ENCODE measurements at regions not wholly inside any gene's neighbourhood (a gene's known extent, or its start where the extent isn't known, plus 50 kb on each side); places are given as distances from the start of the nearest gene placed in this dataset.

- TF ChIP-seq ZFP37 (tag by site-specific recombination; IDR thresholded peaks at IDR 0.05) (no peak), ZNF274 (IDR thresholded peaks at IDR 0.05; ENCODE audit: low read length) (no peak), ZNF274 (tag by site-specific recombination; IDR thresholded peaks at IDR 0.05; ENCODE audit: borderline replicate concordance) (no peak), CTCF (tag by site-specific recombination; IDR thresholded peaks at IDR 0.05) (no peak), ZNF2 (tag by site-specific recombination; IDR thresholded peaks at IDR 0.05) (no peak), YY1 (tag by site-specific recombination; IDR thresholded peaks at IDR 0.05) (no peak), HOXA7 (CRISPR knock-in tag; IDR thresholded peaks at IDR 0.05; ENCODE audit: borderline replicate concordance) (no peak), RBAK (tag by site-specific recombination; IDR thresholded peaks at IDR 0.05) (no peak), ZNF155 (tag by site-specific recombination; IDR thresholded peaks at IDR 0.05) (no peak), ZBTB21 (tag by site-specific recombination; IDR thresholded peaks at IDR 0.05) (no peak), TRIM28 (IDR thresholded peaks at IDR 0.05; ENCODE audit: borderline replicate concordance, low read length) (no peak), ZNF549 (tag by site-specific recombination; IDR thresholded peaks at IDR 0.05) (no peak)
- TF ChIP-seq, protein P1, sequence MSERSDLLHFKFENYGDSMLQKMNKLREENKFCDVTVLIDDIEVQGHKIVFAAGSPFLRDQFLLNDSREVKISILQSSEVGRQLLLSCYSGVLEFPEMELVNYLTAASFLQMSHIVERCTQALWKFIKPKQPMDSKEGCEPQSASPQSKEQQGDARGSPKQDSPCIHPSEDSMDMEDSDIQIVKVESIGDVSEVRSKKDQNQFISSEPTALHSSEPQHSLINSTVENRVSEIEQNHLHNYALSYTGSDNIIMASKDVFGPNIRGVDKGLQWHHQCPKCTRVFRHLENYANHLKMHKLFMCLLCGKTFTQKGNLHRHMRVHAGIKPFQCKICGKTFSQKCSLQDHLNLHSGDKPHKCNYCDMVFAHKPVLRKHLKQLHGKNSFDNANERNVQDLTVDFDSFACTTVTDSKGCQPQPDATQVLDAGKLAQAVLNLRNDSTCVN (tag by site-specific recombination; optimal IDR thresholded peaks at IDR 0.05): no peak
- TF ChIP-seq, protein P2, sequence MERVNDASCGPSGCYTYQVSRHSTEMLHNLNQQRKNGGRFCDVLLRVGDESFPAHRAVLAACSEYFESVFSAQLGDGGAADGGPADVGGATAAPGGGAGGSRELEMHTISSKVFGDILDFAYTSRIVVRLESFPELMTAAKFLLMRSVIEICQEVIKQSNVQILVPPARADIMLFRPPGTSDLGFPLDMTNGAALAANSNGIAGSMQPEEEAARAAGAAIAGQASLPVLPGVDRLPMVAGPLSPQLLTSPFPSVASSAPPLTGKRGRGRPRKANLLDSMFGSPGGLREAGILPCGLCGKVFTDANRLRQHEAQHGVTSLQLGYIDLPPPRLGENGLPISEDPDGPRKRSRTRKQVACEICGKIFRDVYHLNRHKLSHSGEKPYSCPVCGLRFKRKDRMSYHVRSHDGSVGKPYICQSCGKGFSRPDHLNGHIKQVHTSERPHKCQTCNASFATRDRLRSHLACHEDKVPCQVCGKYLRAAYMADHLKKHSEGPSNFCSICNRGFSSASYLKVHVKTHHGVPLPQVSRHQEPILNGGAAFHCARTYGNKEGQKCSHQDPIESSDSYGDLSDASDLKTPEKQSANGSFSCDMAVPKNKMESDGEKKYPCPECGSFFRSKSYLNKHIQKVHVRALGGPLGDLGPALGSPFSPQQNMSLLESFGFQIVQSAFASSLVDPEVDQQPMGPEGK (tag by site-specific recombination; IDR thresholded peaks at IDR 0.05): no peak
Observed at GRCh38 chr1:111045033-111045722, 81.5 kb upstream of the LRIF1 start.
